Bronchial epithelial cell (primary cell): ENCODE measurements at regions not wholly inside any gene's neighbourhood (a gene's known extent, or its start where the extent isn't known, plus 50 kb on each side); places are given as distances from the start of the nearest gene placed in this dataset.

ENCODE experiments used
- DNase-seq: peaks from one replicate; pipeline ENCODE4 v3.0.0-alpha.2; 2010; ENCODE audit warnings: low read depth
- FAIRE-seq: peaks from 2 replicates; lab custom pipeline; 2011; peaks lifted over from hg19 to GRCh38; lab: Jason Lieb, UNC
- H3K27me3 ChIP-seq: 2 replicates; pipeline ENCODE4 v1.5.1; 2011; ENCODE audit warnings: low read length; ENCODE audit not compliant: control insufficient read depth, insufficient read depth
- H3K36me3 ChIP-seq: 2 replicates; pipeline ENCODE4 v1.5.1; 2011; ENCODE audit warnings: low read length; ENCODE audit not compliant: control insufficient read depth, insufficient read depth
- H3K4me3 ChIP-seq: 2 replicates; pipeline ENCODE4 v1.5.1; 2011; ENCODE audit warnings: mild to moderate bottlenecking, low read depth, low read length, control low read depth
- CTCF ChIP-seq: IDR thresholded peaks from 2 replicates; pipeline ENCODE4 v1.5.1; 2011; ENCODE audit warnings: mild to moderate bottlenecking, moderate library complexity, low read length, control low read depth, inconsistent platforms; ENCODE audit not compliant: insufficient read depth, severe bottlenecking

GRCh38 chr4:125808022-125808421 lies 493.3 kb downstream of the FAT4 start:
- no peak overlapping the region for H3K4me3 ChIP-seq
- FAIRE-seq (no peak), DNase-seq (no peak)
- no peaks in the 10 kb centered on the region for H3K27me3 ChIP-seq
- TF ChIP-seq CTCF, result no peak
- H3K36me3 ChIP-seq, result no peaks in the 10 kb centered on the region

- FAIRE-seq (no peak), DNase-seq (no peak)
- Histone ChIP-seq H3K36me3 (no peaks in the 10 kb centered on the region), H3K4me3 (no peak overlapping the region), H3K27me3 (no peaks in the 10 kb centered on the region)
- TF ChIP-seq CTCF, result no peak
These were observed 493.8 kb downstream of the FAT4 start for GRCh38 chr4:125808570-125808969.

- no peak for TF ChIP-seq CTCF
- Histone ChIP-seq H3K4me3 (no peak overlapping the region), H3K36me3 (no peaks in the 10 kb centered on the region), H3K27me3 (no peaks in the 10 kb centered on the region)
- no peak for FAIRE-seq
- DNase-seq, result no peak
These were observed 497.1 kb downstream of the FAT4 start for GRCh38 chr4:125811892-125812291.

GRCh38 chr4:125826801-125827695 lies 512.3 kb downstream of the FAT4 start:
- no peak for FAIRE-seq
- no peak overlapping the region for H3K4me3 ChIP-seq

GRCh38 chr4:125827696-125828052 lies 512.9 kb downstream of the FAT4 start:
- no peak for TF ChIP-seq CTCF
- no peak for DNase-seq
- no peak for FAIRE-seq
- no peaks in the 10 kb centered on the region for H3K36me3 ChIP-seq
- H3K4me3 ChIP-seq, result no peak overlapping the region
- no peaks in the 10 kb centered on the region for H3K27me3 ChIP-seq

More at GRCh38 chr4:125826801-125827695, 512.3 kb downstream of the FAT4 start:
- no peak for TF ChIP-seq CTCF
- Histone ChIP-seq H3K27me3 (no peaks in the 10 kb centered on the region), H3K36me3 (no peaks in the 10 kb centered on the region)
- no peak for DNase-seq
